ENCODE measurements at regions not wholly inside any gene's neighbourhood (a gene's known extent, or its start where the extent isn't known, plus 50 kb on each side); places are given as distances from the start of the nearest gene placed in this dataset.
"Not testable (repeated sequence)": the region's sequence is repeated elsewhere in the genome, so short reads cannot be mapped to it uniquely, and the experiment has no call there.

DNA sequence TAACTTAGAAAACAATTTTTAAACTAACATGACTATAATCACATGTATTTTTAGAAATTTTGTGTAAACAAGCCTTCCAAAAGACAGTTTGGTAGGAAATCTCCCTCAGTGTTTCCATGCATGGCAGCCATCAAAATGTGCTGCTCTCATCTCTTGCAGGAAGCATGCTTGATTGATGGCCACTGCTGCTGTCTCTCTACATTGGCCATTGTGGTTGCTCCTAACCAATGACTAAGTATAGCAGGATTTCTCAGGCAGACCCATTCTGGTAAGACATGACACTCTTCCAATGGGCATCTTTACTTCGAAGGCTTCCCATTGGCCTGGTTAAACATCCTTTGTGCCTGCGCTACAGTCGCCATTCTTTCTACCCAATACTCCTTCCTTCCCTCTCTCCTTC is 78.9 kb upstream of the GUCY1A1 start:
- Histone ChIP-seq H3K36me3 (no peaks in the 10 kb centered on the region), H3K27ac (no peak overlapping the region), H3K4me1 (peaks cover 0 to 13% (median 3%) of the 10 kb centered on the region in 3 donors), H3K4me3 (no peak overlapping the region), H3K27me3 (no peaks in the 10 kb centered on the region), H3K9me3 (no peaks in the 10 kb centered on the region)
- TF ChIP-seq, protein P1, sequence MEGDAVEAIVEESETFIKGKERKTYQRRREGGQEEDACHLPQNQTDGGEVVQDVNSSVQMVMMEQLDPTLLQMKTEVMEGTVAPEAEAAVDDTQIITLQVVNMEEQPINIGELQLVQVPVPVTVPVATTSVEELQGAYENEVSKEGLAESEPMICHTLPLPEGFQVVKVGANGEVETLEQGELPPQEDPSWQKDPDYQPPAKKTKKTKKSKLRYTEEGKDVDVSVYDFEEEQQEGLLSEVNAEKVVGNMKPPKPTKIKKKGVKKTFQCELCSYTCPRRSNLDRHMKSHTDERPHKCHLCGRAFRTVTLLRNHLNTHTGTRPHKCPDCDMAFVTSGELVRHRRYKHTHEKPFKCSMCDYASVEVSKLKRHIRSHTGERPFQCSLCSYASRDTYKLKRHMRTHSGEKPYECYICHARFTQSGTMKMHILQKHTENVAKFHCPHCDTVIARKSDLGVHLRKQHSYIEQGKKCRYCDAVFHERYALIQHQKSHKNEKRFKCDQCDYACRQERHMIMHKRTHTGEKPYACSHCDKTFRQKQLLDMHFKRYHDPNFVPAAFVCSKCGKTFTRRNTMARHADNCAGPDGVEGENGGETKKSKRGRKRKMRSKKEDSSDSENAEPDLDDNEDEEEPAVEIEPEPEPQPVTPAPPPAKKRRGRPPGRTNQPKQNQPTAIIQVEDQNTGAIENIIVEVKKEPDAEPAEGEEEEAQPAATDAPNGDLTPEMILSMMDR (IDR thresholded peaks at IDR 0.05), result no peak
- TF ChIP-seq POLR2A (IDR thresholded peaks at IDR 0.05) (no peak), POLR2AphosphoS5 (IDR thresholded peaks at IDR 0.05) (no peak), EP300 (IDR thresholded peaks at IDR 0.05) (no peak)
- 88 to 97% methylated on average over 3 of the region's 3 CpGs for WGBS, 2 donors (ENCODE audit: low coverage in 1 of 2)
- ATAC-seq, result no peak

DNA sequence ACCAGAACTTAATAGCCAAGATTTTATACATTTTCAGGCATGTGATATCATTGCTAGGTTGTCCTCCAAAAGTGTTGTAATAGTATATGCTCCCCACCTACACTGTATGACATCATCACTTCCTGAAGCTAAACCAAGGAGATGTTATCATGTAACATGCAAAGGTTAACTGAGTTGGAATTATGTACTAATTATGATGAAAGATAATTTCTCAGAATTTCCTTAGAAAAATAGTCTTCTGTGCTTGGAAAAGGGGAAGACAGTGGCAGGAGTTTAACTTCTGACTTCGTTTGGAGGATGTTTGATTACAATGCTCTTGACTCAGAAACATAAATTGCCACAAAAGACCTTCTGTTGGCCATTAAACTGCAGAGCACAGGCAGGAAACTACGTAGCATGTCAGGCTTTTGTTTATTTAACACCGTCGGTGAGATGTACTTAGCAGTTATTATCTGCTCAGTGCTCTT is 83.6 kb upstream of the GUCY1A1 start:
- Histone ChIP-seq H3K4me1 (peaks cover 0 to 7% (median 3%) of the 10 kb centered on the region in 3 donors), H3K9me3 (no peaks in the 10 kb centered on the region), H3K4me3 (no peak overlapping the region), H3K27me3 (no peaks in the 10 kb centered on the region), H3K36me3 (no peaks in the 10 kb centered on the region), H3K27ac (no peak overlapping the region)
- WGBS, 2 donors (ENCODE audit: low coverage in 1 of 2), result 14 to 16% methylated on average over 4 of the region's 4 CpGs
- peak; percentile 16 for ATAC-seq
- TF ChIP-seq POLR2A (IDR thresholded peaks at IDR 0.05) (no peak), EP300 (IDR thresholded peaks at IDR 0.05) (no peak), POLR2AphosphoS5 (IDR thresholded peaks at IDR 0.05) (no peak)
- TF ChIP-seq, protein P1 (IDR thresholded peaks at IDR 0.05), result no peak

- H3K27ac ChIP-seq, result no peak overlapping the region
- H3K9me3 ChIP-seq, result no peaks in the 10 kb centered on the region
- WGBS, 2 donors (ENCODE audit: low coverage in 1 of 2), result 68 to 90% methylated on average over 1 of the region's 1 CpG
- TF ChIP-seq POLR2AphosphoS5 (IDR thresholded peaks at IDR 0.05) (no peak), POLR2A (IDR thresholded peaks at IDR 0.05) (no peak), EP300 (IDR thresholded peaks at IDR 0.05) (no peak)
- TF ChIP-seq, protein P1 (IDR thresholded peaks at IDR 0.05), result no peak
- no peaks in the 10 kb centered on the region for H3K27me3 ChIP-seq
- no peak overlapping the region for H3K4me3 ChIP-seq
- no peaks in the 10 kb centered on the region for H3K36me3 ChIP-seq
- H3K4me1 ChIP-seq, result peaks cover 0 to 7% (median 3%) of the 10 kb centered on the region in 3 donors
- ATAC-seq, result no peak
Measured at GRCh38 chr4:155582041-155582440, 84.6 kb upstream of the GUCY1A1 start.

DNA sequence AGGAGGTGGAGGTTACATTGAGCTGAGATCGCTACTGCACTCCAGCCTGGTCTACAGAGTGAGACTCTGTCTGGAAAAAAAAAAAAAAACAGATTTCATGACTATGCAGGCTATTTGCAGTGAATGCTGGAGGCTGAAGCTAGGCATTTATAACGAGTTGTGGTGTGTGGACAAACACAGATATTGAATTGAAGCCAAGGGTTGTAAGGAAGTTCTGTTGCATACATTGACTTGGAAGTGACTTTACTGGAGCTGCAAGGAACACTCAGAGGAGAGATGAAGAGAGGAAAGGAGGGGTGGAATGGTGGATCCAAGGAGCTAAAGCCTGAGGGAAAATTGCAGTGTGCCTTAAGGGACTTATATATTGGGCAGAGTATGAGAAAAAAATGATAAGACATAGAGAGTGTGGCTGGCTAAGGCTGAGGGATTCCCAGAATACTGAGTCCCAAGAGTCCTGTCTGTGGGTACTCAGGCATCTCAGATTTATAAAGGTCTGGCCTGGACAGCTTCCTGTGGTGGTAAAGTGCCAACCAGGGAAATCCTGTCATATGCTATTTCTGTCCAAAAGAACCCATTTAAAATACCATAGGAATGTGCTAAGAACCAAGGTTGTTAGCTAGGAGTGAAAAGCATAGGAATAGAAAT is 87.8 kb upstream of the GUCY1A1 start:
- TF ChIP-seq EP300 (IDR thresholded peaks at IDR 0.05), result no peak
- no peak for TF ChIP-seq POLR2AphosphoS5 (IDR thresholded peaks at IDR 0.05)
- TF ChIP-seq, protein P1 (IDR thresholded peaks at IDR 0.05), result no peak
- TF ChIP-seq POLR2A (IDR thresholded peaks at IDR 0.05), result no peak
- no peak for ATAC-seq
- Histone ChIP-seq H3K27ac (no peak overlapping the region), H3K9me3 (no peaks in the 10 kb centered on the region), H3K4me3 (no peak overlapping the region), H3K27me3 (no peaks in the 10 kb centered on the region), H3K36me3 (no peaks in the 10 kb centered on the region), H3K4me1 (peaks cover 0 to 7% (median 3%) of the 10 kb centered on the region in 3 donors)
- WGBS, 2 donors (ENCODE audit: low coverage in 1 of 2), result 50 to 66% methylated on average over 2 of the region's 2 CpGs

- H3K4me3 ChIP-seq, result no peak overlapping the region
- TF ChIP-seq, protein P1 (IDR thresholded peaks at IDR 0.05), result no peak
- TF ChIP-seq POLR2A (IDR thresholded peaks at IDR 0.05), result no peak
- TF ChIP-seq EP300 (IDR thresholded peaks at IDR 0.05), result no peak
- TF ChIP-seq POLR2AphosphoS5 (IDR thresholded peaks at IDR 0.05), result no peak
- no peak for ATAC-seq
- no peak overlapping the region for H3K27ac ChIP-seq
- H3K27me3 ChIP-seq, result no peaks in the 10 kb centered on the region
- H3K4me1 ChIP-seq, result peaks cover 0 to 5% (median 3%) of the 10 kb centered on the region in 3 donors
- no peaks in the 10 kb centered on the region for H3K9me3 ChIP-seq
- 79 to 83% methylated on average over 5 of the region's 5 CpGs for WGBS, 2 donors (ENCODE audit: low coverage in 1 of 2)
- no peaks in the 10 kb centered on the region for H3K36me3 ChIP-seq
Measured at GRCh38 chr4:155578219-155578618, 88.4 kb upstream of the GUCY1A1 start.

DNA sequence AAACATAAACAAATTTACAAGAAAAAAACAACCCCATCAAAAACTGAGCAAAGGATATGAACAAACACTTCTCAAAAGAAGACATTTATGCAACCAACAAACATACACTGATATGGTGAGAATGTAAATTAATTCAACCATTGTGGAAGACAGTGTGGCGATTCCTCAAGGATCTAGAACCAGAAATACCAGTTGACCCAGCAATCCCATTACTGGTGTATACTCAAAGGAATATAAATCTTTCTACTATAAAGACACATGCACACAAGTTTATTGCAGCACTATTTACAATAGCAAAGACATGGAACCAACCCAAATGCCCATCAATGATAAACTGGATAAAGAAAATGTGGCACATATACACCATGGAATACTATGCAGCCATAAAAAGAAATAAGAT is 92.3 kb upstream of the GUCY1A1 start:
- not testable (repeated sequence) for H3K4me3 ChIP-seq, ATAC-seq, H3K4me1 ChIP-seq, H3K36me3 ChIP-seq, H3K27me3 ChIP-seq, H3K9me3 ChIP-seq, H3K27ac ChIP-seq
- WGBS, 2 donors (ENCODE audit: low coverage in 1 of 2), result 33 to 38% methylated on average over 1 of the region's 1 CpG

All from gastroesophageal sphincter (tissue), 4 donors.